PC-3 (cell line): ENCODE measurements at regions not wholly inside any gene's neighbourhood (a gene's known extent, or its start where the extent isn't known, plus 50 kb on each side); places are given as distances from the start of the nearest gene placed in this dataset.

Experiments used
- EZH2phosphoT487 ChIP-seq: fragments of 300-600 bp; sonication (generic); IDR thresholded peaks from 2 replicates; pipeline ENCODE4 v1.6.1; 2018; ENCODE audit warnings: mild to moderate bottlenecking, antibody characterized with exemption, low read length, borderline replicate concordance
- TF ChIP-seq, protein P1 (sequence below): fragments of 300-600 bp; sonication (generic); conservative IDR thresholded peaks from 2 replicates; pipeline ENCODE4 v1.5.1; 2017; ENCODE audit warnings: antibody characterized with exemption, low read depth, mild to moderate bottlenecking, low read length

DNA sequence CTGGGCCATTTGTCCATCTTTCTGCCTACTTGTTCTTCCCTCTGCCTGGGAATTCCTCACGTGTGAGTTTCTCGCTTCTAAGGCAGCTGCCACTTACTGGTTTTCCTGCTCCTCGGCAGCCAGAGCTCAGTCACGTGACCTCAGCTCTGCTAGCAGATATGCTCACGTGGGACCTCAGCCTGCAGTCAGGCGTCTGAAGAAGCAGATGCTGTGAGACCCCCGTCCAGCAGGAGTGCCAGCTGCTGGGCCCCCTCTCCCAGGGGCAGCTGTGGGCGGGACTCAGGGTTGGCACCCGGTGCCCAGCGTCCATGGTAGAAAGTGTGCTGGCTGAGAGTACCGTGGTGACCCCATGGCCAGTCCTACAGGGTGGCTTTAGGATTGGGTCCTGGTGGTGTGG lies 161.3 kb upstream of the TLE3 start:
- TF ChIP-seq, protein P1, sequence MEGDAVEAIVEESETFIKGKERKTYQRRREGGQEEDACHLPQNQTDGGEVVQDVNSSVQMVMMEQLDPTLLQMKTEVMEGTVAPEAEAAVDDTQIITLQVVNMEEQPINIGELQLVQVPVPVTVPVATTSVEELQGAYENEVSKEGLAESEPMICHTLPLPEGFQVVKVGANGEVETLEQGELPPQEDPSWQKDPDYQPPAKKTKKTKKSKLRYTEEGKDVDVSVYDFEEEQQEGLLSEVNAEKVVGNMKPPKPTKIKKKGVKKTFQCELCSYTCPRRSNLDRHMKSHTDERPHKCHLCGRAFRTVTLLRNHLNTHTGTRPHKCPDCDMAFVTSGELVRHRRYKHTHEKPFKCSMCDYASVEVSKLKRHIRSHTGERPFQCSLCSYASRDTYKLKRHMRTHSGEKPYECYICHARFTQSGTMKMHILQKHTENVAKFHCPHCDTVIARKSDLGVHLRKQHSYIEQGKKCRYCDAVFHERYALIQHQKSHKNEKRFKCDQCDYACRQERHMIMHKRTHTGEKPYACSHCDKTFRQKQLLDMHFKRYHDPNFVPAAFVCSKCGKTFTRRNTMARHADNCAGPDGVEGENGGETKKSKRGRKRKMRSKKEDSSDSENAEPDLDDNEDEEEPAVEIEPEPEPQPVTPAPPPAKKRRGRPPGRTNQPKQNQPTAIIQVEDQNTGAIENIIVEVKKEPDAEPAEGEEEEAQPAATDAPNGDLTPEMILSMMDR = no peak
- no peak for TF ChIP-seq EZH2phosphoT487
